KG1 (cell line): ENCODE measurements at regions not wholly inside any gene's neighbourhood (a gene's known extent, or its start where the extent isn't known, plus 50 kb on each side); places are given as distances from the start of the nearest gene placed in this dataset.

Experiments used
- DNase-seq: peaks from one replicate; lab custom pipeline; 2025; lab: John Stamatoyannopoulos, UW

GRCh38 chr14:84181072-84181471 is 1348.9 kb upstream of the FLRT2 start:
- DNase-seq, result no peak

DNA sequence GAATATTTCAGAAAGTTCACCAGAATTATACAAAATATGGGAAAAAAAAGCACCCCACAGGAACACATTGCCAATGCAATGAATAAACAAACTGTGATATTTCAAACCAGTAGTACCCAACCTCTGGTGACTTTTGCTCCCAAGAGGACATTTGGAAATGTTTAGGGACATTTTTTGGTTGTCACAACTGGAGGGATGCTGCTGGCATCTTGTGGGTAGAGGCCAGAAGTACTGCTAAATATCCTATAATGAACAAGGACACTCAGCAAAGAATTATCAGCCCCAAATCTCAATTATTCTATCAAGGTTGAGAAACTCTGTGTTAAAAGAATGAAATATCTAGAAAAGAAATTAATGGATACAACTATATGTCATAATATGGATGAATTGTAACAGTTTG is 1334.4 kb upstream of the FLRT2 start:
- DNase-seq, result no peak

DNA sequence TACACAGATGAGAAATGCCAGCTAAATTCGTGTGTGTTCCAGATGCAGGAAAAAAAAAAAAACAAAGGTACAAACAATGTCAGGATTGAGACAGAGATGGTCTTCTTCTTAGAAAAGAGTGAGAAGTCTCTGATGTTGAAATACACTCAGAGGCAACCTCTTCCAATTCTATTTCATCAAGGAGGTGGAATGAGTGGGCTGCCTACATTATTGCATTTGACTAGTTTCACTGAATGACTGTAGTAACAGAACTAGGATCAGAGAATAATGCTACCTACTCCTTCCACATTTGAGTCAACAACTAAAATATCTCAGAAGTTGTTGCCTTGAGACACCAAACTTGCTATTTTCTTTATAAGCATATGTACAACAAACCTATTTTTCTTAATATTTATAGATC is 1332.2 kb upstream of the FLRT2 start:
- DNase-seq, result no peak

DNA sequence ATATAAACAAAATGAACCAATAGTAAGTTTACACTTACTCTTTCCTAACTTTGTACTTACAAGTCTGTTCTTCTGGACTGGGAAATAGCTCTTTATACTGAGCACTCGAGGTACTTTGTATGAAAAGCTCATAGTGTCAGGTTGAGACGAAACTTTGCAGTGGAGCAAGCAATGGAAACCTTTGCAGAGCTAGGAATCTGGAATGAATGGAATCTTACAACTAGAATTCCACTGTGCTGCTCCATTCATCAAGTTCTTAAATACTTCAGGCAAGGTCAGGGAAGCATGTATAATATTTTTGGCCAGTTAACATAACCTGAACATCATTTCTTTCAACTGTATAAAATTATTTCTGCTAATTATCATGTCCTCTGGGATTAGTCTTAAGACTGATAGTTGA is 1327.5 kb upstream of the FLRT2 start:
- DNase-seq, result no peak

GRCh38 chr14:84203896-84204295 is 1326.0 kb upstream of the FLRT2 start:
- DNase-seq, result no peak

- no peak for DNase-seq
These were observed 1321.5 kb upstream of the FLRT2 start for GRCh38 chr14:84208451-84208850.

GRCh38 chr14:84209031-84209430 is 1320.9 kb upstream of the FLRT2 start:
- no peak for DNase-seq

GRCh38 chr14:84217066-84217465 is 1312.9 kb upstream of the FLRT2 start:
- no peak for DNase-seq

GRCh38 chr14:84225268-84225667 is 1304.7 kb upstream of the FLRT2 start:
- DNase-seq, result no peak

DNA sequence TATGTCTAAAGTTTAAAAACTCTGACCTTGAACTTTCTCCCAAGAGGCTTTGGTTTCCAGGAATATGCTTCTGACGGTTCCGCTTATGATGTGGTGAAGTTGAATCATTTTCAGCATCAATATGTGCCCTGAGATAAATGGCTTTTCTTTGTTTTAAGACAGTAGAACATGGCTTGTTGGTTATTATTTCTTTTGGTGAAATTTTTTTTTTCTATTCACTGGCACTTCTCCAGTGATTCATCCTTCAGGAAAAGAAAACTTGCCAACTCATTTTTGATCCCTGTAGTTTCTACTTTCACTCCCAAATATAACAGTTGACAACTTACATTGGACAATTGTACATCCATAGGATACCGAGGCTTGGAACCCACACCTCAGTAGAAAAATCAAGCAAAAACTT is 1301.2 kb upstream of the FLRT2 start:
- no peak for DNase-seq

DNA sequence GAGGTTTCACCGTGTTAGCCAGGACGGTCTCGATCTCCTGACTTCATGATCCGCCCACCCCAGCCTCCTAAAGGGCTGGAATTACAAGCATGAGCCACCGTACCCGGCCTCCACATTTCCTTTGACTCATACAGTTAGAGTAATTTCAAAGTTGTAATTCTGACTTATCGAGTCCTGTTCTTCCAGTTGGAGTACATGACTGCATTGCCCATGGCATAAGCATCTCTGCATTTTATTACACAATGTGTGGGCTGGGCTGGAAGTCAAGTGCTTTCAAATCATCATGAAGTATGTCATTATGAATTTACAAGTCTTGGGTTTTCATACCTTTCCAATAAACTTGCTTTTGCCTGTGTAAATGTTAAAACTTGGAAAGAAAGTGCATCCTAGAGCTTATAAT is 1295.7 kb upstream of the FLRT2 start:
- DNase-seq, result no peak

GRCh38 chr14:84236290-84236689 is 1293.7 kb upstream of the FLRT2 start:
- DNase-seq, result no peak

DNA sequence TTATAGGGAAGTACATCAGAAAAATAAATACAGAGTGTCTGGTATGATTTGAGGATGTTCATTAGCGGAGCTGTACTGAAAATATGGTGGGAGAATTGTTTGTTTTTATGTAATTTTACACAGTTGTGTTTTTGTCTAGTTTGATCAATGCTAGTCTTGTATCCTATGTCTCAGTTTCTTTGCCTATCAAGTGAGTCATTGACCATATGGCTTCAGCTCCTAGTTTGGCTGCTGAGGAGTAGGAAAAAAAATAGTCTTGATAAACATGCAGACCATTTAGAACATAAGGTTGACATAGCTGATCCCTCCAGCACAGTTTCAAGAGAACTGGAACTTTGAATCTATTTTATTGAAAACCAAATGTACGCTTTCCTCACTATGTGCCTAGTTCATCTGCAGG is 1292.1 kb upstream of the FLRT2 start:
- DNase-seq, result no peak

DNA sequence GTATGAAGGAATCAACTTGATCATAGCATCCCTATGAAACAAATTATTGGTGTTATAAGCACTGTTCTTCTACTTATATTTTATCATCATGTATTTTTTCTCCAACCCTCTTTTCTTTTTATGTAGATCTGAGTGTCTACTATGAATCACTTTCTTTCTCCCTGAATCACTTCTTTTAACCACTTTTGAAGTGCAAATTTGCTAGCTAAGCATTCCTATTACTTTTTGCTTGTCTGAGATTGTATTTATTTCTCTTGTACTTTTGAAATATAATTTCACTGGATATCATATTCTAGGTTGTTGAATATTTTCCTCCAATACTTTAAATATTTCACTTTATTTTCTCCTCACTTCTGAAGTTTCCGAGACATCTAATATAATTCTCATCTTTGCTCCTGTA is 1282.3 kb upstream of the FLRT2 start:
- DNase-seq, result no peak

GRCh38 chr14:84250893-84251292 is 1279.1 kb upstream of the FLRT2 start:
- no peak for DNase-seq

- no peak for DNase-seq
These were observed 1278.4 kb upstream of the FLRT2 start for GRCh38 chr14:84251411-84252115.

DNA sequence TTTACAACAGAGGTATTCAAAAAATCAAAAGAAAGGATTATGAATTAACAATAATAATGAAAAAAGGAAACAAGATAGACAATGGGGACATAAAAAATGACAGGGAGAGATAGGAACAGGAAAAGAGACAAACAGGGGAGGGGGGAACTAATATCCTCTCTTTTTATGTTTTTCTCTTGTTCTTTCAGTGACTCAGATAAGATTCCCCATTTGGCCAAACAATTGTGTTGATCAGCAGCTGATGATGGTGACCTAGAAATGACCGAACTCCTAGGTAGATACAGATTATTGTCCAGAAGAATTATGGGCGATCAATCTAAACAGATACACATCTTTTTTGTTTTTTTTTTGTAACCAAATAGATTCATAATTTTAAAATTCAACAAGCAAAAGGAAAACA is 1277.2 kb upstream of the FLRT2 start:
- DNase-seq, result no peak

DNA sequence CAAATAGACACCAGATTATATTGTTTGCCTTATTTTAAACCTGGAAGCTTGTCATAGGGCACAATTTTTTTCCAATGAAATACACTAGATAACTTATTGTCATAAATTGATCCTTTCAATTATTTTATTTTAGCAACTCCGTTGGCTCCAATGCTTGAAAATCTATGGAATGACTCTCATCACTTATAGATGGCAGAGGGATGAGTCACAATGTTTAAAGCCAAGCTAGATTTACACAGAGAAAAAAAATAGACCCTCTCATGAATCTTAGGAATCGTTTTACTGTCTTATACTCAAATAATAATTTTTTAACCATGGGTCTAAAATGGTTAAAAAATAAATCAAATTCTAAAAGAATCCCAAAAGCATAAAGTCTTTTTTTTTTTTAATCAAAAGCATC is 1276.6 kb upstream of the FLRT2 start:
- no peak for DNase-seq

DNA sequence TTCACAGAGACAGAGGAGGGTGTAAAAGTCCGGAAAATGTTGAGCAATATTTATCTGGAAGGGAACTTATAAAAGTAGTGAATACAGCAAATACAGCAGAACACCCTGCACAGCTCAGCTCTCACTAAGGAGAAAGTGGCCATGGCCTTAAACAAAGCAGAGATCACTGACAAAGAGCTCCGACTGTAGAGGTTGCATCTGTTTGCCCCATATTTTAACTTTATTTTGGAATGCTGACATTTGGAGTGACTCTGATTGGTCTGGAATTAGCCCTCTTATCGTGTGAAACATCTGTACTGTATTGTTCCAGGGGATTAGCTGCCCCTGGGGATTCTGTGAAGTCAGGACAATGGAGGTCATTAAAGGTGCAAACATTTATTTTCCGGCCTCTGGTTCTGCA is 1275.7 kb upstream of the FLRT2 start:
- DNase-seq, result no peak

DNA sequence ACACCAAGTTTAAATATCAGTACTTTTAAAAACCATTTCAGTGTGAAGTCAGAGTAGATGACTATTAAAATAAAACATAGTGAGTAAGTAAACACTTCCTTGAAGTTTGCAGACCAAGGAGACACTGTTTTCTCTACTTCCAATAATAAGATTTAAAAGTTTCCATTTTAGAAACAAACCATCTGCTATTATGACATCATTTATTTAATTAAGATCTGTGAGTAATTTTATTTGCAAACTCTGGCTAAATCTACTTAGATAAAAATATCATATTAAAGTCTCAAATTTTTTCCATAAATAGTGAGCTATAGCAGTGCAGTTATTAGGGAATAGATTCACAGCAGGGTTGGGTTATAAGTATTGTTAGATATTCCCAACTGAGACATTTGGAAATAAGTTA is 1267.0 kb upstream of the FLRT2 start:
- DNase-seq, result no peak

- DNase-seq, result no peak
These were observed 1257.6 kb upstream of the FLRT2 start for GRCh38 chr14:84272290-84272721.

GRCh38 chr14:84273181-84273580 is 1256.8 kb upstream of the FLRT2 start:
- no peak for DNase-seq

DNA sequence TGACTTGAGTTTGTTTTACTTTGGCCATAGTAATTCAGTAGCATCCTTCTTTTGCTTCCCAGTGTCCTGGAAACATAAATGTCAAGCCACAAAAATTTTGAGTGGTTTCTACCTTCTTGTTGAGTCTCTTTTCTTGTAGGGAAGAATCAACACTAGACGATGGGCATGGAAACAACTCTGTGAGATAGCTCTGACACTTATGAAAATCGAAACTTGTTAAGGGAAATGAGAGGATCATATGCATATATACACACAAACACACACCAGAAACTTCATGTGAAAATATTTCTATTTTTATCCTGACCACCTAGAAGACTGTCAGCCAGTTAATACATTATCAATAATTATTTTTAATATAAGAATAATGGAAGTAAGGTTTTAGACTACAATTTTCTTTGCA is 1247.3 kb upstream of the FLRT2 start:
- no peak for DNase-seq

DNA sequence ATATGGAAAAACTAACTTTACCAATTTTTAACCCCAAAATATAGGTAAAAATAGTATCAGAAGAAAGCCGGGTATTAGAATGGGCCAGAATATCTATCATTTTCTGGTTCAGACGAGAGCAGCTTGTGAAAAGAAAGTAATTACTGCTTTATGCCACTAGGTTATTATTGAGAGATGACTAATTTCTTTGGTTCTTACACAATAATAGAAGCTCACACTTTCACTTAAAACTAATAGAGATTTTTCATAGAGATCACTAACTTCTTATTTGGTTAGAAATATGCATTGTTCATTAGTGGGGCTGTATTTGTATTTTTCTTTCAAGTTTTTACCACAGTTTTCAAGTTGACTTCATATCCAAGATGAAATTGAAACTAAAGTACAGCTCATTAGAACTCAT is 1241.2 kb upstream of the FLRT2 start:
- no peak for DNase-seq
